ENCODE measurements at regions not wholly inside any gene's neighbourhood (a gene's known extent, or its start where the extent isn't known, plus 50 kb on each side); places are given as distances from the start of the nearest gene placed in this dataset.

GRCh38 chr4:11782859-11783258 is 354.2 kb upstream of the HS3ST1 start:
- TF ChIP-seq, protein P1, sequence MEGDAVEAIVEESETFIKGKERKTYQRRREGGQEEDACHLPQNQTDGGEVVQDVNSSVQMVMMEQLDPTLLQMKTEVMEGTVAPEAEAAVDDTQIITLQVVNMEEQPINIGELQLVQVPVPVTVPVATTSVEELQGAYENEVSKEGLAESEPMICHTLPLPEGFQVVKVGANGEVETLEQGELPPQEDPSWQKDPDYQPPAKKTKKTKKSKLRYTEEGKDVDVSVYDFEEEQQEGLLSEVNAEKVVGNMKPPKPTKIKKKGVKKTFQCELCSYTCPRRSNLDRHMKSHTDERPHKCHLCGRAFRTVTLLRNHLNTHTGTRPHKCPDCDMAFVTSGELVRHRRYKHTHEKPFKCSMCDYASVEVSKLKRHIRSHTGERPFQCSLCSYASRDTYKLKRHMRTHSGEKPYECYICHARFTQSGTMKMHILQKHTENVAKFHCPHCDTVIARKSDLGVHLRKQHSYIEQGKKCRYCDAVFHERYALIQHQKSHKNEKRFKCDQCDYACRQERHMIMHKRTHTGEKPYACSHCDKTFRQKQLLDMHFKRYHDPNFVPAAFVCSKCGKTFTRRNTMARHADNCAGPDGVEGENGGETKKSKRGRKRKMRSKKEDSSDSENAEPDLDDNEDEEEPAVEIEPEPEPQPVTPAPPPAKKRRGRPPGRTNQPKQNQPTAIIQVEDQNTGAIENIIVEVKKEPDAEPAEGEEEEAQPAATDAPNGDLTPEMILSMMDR (conservative IDR thresholded peaks at IDR 0.05; ENCODE audit: low read depth, low read length) = no peak
- TF ChIP-seq MXI1 (IDR thresholded peaks at IDR 0.05; ENCODE audit: borderline replicate concordance, low read depth, low read length) = no peak
- TF ChIP-seq, protein P2, sequence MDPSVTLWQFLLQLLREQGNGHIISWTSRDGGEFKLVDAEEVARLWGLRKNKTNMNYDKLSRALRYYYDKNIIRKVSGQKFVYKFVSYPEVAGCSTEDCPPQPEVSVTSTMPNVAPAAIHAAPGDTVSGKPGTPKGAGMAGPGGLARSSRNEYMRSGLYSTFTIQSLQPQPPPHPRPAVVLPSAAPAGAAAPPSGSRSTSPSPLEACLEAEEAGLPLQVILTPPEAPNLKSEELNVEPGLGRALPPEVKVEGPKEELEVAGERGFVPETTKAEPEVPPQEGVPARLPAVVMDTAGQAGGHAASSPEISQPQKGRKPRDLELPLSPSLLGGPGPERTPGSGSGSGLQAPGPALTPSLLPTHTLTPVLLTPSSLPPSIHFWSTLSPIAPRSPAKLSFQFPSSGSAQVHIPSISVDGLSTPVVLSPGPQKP (IDR thresholded peaks at IDR 0.05; ENCODE audit: borderline replicate concordance, low read depth, low read length) = no peak
- no peak for TF ChIP-seq POLR2A (IDR thresholded peaks at IDR 0.05; ENCODE audit: low read depth, low read length)
- TF ChIP-seq CEBPB (IDR thresholded peaks at IDR 0.05; ENCODE audit: low read depth, low read length) = no peak
